ES-I3 (cell line): ENCODE measurements at regions not wholly inside any gene's neighbourhood (a gene's known extent, or its start where the extent isn't known, plus 50 kb on each side); places are given as distances from the start of the nearest gene placed in this dataset.
"Not testable (repeated sequence)": the region's sequence is repeated elsewhere in the genome, so short reads cannot be mapped to it uniquely, and the experiment has no call there.

Source experiments
- H3K36me3 ChIP-seq: 2 replicates; pipeline ENCODE4 v1.6.1; 2013; ENCODE audit warnings: mild to moderate bottlenecking, low read length, control low read depth, moderate library complexity; ENCODE audit not compliant: insufficient read depth
- H3K4me1 ChIP-seq: 2 replicates; pipeline ENCODE4 v1.6.1; 2013; ENCODE audit warnings: mild to moderate bottlenecking, control low read depth, low read length; ENCODE audit not compliant: insufficient read depth
- H3K9ac ChIP-seq: 2 replicates; pipeline ENCODE4 v1.6.1; 2013; ENCODE audit warnings: low read depth, mild to moderate bottlenecking, low read length, moderate library complexity
- H3K9me3 ChIP-seq: 2 replicates; pipeline ENCODE4 v1.6.1; 2013; ENCODE audit warnings: mild to moderate bottlenecking, low read length, moderate library complexity; ENCODE audit not compliant: control insufficient read depth, insufficient read depth

GRCh38 chr6:144416773-144417172 is 131.6 kb downstream of the UTRN start:
- no peaks in the 10 kb centered on the region for H3K9me3 ChIP-seq
- H3K9ac ChIP-seq: no peak overlapping the region
- no peaks in the 10 kb centered on the region for H3K4me1 ChIP-seq
- no peaks in the 10 kb centered on the region for H3K36me3 ChIP-seq

GRCh38 chr6:144417681-144418080 is 132.5 kb downstream of the UTRN start:
- Histone ChIP-seq H3K36me3 (0 out of 2 replicates have a peak, but pooled peaks cover under 1% of the 10 kb centered on the region), H3K9me3 (no peaks in the 10 kb centered on the region), H3K4me1 (no peaks in the 10 kb centered on the region), H3K9ac (no peak overlapping the region)

GRCh38 chr6:144418959-144419545 is 133.9 kb downstream of the UTRN start:
- Histone ChIP-seq H3K4me1 (0 out of 2 replicates have a peak, but pooled peaks cover 8% of the 10 kb centered on the region), H3K36me3 (peaks cover 7% of the 10 kb centered on the region; the same call in 1 of the 2 replicates), H3K9me3 (no peaks in the 10 kb centered on the region), H3K9ac (no peak overlapping the region)

GRCh38 chr6:144423167-144423566 is 138.0 kb downstream of the UTRN start:
- Histone ChIP-seq H3K9me3 (no peaks in the 10 kb centered on the region), H3K36me3 (peaks cover 7% of the 10 kb centered on the region; the same call in 1 of the 2 replicates), H3K9ac (no peak overlapping the region), H3K4me1 (0 out of 2 replicates have a peak, but pooled peaks cover 8% of the 10 kb centered on the region)

GRCh38 chr6:144429753-144430152 is 144.6 kb downstream of the UTRN start:
- Histone ChIP-seq H3K4me1 (no peaks in the 10 kb centered on the region), H3K36me3 (no peaks in the 10 kb centered on the region), H3K9ac (no peak overlapping the region), H3K9me3 (no peaks in the 10 kb centered on the region)

- H3K9ac ChIP-seq, H3K9me3 ChIP-seq, H3K4me1 ChIP-seq, H3K36me3 ChIP-seq: not testable (repeated sequence)
Observed at GRCh38 chr6:144433446-144433845, 148.3 kb downstream of the UTRN start.

GRCh38 chr6:144434308-144434990 is 149.3 kb downstream of the UTRN start:
- Histone ChIP-seq H3K36me3 (peaks cover 10% of the 10 kb centered on the region; the same call in 1 of the 2 replicates), H3K4me1 (no peaks in the 10 kb centered on the region), H3K9me3 (peaks cover 3% of the 10 kb centered on the region), H3K9ac (no peak overlapping the region)

- no peaks in the 10 kb centered on the region for H3K4me1 ChIP-seq
- H3K9ac ChIP-seq: no peak overlapping the region
- H3K36me3 ChIP-seq: peaks cover 16% of the 10 kb centered on the region; the same call in 1 of the 2 replicates
- H3K9me3 ChIP-seq: peaks cover 11% of the 10 kb centered on the region
Observed at GRCh38 chr6:144435602-144436426, 150.7 kb downstream of the UTRN start.

- Histone ChIP-seq H3K36me3 (peaks cover 22% of the 10 kb centered on the region; the same call in 1 of the 2 replicates), H3K9me3 (peaks cover 19% of the 10 kb centered on the region), H3K9ac (no peak overlapping the region), H3K4me1 (no peaks in the 10 kb centered on the region)
Observed at GRCh38 chr6:144437105-144437504, 152.0 kb downstream of the UTRN start.

- Histone ChIP-seq H3K4me1 (no peaks in the 10 kb centered on the region), H3K36me3 (peaks cover 28% of the 10 kb centered on the region; the same call in 1 of the 2 replicates)
Observed at GRCh38 chr6:144438103-144438502, 153.0 kb downstream of the UTRN start.

GRCh38 chr6:144439016-144439415 is 153.9 kb downstream of the UTRN start:
- Histone ChIP-seq H3K9me3 (peaks cover 23% of the 10 kb centered on the region), H3K36me3 (peaks cover 28% of the 10 kb centered on the region; the same call in 1 of the 2 replicates), H3K9ac (no peak overlapping the region), H3K4me1 (no peaks in the 10 kb centered on the region)

More at GRCh38 chr6:144438103-144438502, 153.0 kb downstream of the UTRN start:
- Histone ChIP-seq H3K9me3 (peaks cover 23% of the 10 kb centered on the region), H3K9ac (no peak overlapping the region)

GRCh38 chr6:144441801-144442200 is 156.7 kb downstream of the UTRN start:
- H3K36me3 ChIP-seq: peaks cover 28% of the 10 kb centered on the region; the same call in 1 of the 2 replicates
- not testable (repeated sequence) for H3K9ac ChIP-seq, H3K4me1 ChIP-seq
- H3K9me3 ChIP-seq: peaks cover 23% of the 10 kb centered on the region

GRCh38 chr6:144443157-144443556 is 158.0 kb downstream of the UTRN start:
- Histone ChIP-seq H3K4me1 (no peaks in the 10 kb centered on the region), H3K36me3 (peaks cover 28% of the 10 kb centered on the region; the same call in 1 of the 2 replicates)

GRCh38 chr6:144447472-144447871 is 162.3 kb downstream of the UTRN start:
- Histone ChIP-seq H3K9me3 (peaks cover 4% of the 10 kb centered on the region; the same call in 1 of the 2 replicates), H3K9ac (no peak overlapping the region), H3K4me1 (no peaks in the 10 kb centered on the region), H3K36me3 (peaks cover 3% of the 10 kb centered on the region)

More at GRCh38 chr6:144443157-144443556, 158.0 kb downstream of the UTRN start:
- no peak overlapping the region for H3K9ac ChIP-seq
- peaks cover 23% of the 10 kb centered on the region for H3K9me3 ChIP-seq
